AG09319 (cell line): ENCODE measurements at regions not wholly inside any gene's neighbourhood (a gene's known extent, or its start where the extent isn't known, plus 50 kb on each side); places are given as distances from the start of the nearest gene placed in this dataset.
A peak's percentile ranks its signal among the peaks of the same experiment; 100 is the strongest.

Source experiments
- DNase-seq: peaks from one replicate; pipeline ENCODE4 v3.0.0-alpha.2; 2010; ENCODE audit warnings: low read depth; ENCODE audit errors: extremely low read depth
- CTCF ChIP-seq: IDR thresholded peaks from 2 replicates; pipeline ENCODE4 v1.5.1; 2011; ENCODE audit warnings: low read depth, mild to moderate bottlenecking, inconsistent platforms, low read length, moderate library complexity

DNA sequence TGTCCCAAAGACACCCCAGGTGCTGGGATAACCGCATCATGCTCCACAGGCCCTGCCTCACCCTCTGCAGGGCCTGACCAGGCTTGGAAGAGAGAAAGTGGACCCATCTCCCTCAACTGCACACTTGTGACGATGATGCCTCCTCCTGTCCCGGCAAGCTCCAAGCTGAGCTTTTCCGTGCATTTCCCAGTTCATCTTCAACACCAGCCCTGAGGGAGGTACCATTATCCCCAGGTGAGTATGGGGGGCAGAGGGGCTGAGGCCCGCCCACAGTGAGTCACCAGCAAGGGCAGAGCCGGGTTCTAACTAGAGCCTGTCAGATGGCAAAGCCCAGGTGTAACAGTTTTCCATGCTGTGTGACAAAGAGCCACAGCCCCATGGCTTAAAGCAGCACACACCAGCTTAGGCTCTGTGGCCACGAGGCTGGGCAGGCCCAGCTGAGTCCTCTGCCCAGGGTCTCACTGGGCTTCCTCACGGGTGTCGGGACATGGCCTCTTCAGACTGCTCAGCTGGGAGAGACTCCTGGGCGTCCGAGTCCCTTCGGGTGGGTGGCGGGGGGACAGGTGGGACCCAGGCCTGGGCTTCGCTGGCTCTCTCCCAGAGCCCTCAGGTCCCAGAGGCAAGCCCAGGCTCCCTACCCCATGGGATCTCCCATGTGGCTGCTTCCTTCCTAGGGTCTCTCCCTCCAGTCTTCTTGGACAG lies 108.4 kb upstream of the OTOS start:
- no peak for DNase-seq
- no peak for TF ChIP-seq CTCF

GRCh38 chr2:240249423-240250149 lies 109.1 kb upstream of the OTOS start:
- DNase-seq, result no peak
- no peak for TF ChIP-seq CTCF

DNA sequence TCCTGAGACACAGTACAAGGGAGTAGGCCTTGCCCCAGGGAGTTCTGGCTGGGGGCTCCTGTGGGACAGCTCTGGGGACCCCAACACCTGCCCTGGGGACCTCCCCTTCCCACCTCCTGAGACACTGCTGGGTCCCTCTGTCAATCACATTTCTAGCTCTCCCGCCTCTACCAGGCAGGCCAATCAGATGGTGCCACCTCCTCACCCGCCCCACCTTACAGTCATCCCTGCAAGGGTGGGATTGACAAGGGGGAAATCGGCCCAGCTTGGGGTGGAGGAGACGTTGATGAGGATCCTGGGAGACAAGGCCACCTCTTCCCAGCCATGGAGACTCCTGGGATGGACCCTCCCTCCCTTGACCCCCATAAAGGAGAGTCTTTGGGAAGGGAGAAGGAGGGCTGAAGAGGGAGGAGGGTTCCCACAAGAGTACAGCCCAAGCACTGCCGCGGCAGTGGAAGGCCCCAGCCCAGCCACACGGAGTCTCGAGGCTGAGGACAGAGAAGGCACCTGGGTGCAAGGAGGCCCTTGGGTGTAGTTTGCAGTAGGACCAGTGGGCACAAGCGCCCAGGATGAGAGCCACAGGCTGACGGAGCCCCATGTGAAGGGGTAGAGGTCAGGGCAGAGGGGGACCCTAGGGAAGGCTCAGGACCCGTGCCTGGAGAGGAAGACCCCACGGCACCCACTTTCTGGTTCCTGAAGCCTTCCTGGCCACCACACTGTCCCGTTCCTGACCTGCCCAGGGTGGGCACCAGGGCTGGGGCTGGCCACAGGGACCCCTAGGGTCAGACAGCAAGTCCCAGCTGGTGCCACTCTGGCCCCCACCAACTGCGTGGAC lies 109.9 kb upstream of the OTOS start:
- TF ChIP-seq CTCF, result no peak
- DNase-seq, result no peak

- no peak for TF ChIP-seq CTCF
- peak; percentile 60 for DNase-seq
These were observed 110.8 kb upstream of the OTOS start for GRCh38 chr2:240250985-240251847.

DNA sequence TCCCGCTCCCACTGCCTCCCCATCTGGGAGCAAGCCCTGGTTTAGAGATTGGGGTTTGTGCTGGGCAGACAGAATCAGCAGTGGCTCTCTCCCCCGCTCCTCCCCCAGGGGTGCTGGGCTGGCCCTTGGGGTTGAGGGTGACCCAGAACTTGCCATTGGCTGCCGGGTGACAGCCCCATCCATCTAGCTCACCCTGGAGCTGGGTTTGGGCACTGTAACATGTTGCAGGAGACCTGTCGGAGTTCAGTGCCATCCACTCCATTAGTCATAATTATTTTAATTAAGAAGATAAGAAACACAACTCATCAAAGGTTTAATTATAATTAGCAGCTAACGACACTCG lies 111.4 kb upstream of the OTOS start:
- no peak for TF ChIP-seq CTCF
- no peak for DNase-seq

DNA sequence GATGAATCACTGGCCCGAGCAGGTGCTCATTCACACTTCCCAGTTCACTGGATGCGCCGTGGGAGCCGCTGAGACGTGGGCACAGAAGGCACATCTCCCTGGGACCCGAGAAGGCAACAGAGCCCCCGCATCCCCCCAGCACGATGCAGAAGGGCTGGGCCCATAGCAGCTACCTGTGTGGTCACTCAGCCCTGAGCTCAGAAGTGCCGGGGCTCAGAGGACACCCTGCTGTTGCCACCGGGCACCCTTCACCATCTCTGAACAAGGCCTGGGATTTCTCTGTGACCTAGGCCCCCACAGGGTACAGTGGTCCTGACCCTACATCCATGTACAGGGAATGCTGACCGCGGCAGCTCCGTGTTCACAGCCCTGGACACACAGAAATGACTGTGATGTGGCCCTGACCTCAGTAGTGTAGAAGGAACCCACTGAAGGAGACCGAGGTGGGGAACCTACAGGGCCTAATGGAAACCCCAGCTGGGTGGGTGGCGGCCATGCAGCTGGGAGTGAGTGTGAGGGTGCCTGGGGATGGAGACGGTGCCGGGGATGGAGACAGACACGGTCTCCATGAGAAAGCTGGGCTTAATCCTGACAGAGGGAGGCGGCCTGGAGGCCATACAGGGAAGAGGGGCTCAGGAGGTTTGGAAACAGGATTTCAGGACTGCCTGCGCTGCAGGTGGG lies 111.9 kb upstream of the OTOS start:
- no peak for TF ChIP-seq CTCF
- DNase-seq, result no peak
